HepG2 (cell line): ENCODE measurements at regions not wholly inside any gene's neighbourhood (a gene's known extent, or its start where the extent isn't known, plus 50 kb on each side); places are given as distances from the start of the nearest gene placed in this dataset.

Source experiments
- CEBPB ChIP-seq: IDR thresholded peaks from 2 replicates; pipeline ENCODE4 v1.6.1; 2011; ENCODE audit warnings: low read depth, low read length, improper control_type of control experiment, borderline replicate concordance
- ERF ChIP-seq: IDR thresholded peaks from 2 replicates; pipeline ENCODE4 v1.6.1; 2018; ENCODE audit warnings: missing biosample characterization, missing genetic modification reagents
- EZH2 ChIP-seq: conservative IDR thresholded peaks from 2 replicates; pipeline ENCODE4 v1.6.1; 2012; ENCODE audit warnings: mild to moderate bottlenecking, low read depth, low read length, moderate library complexity
- KDM4B ChIP-seq: sonication (generic); formaldehyde crosslinking; IDR thresholded peaks from 2 replicates; pipeline ENCODE4 v1.4.0; 2020; ENCODE audit warnings: missing genetic modification reagents
- PAX8 ChIP-seq: sonication (generic); formaldehyde crosslinking; IDR thresholded peaks from 2 replicates; pipeline ENCODE4 v1.8.0; 2022; ENCODE audit warnings: mild to moderate bottlenecking, missing genetic modification reagents, borderline replicate concordance
- POLR2AphosphoS5 ChIP-seq: IDR thresholded peaks from 2 replicates; pipeline ENCODE4 v1.6.1; 2012; ENCODE audit warnings: low read depth, low read length
- TCF7L2 ChIP-seq: IDR thresholded peaks from 2 replicates; pipeline ENCODE4 v1.6.1; 2011; ENCODE audit warnings: mild to moderate bottlenecking, low read depth, low read length, moderate library complexity
- TF ChIP-seq, protein P1 (sequence below): sonication (generic); formaldehyde crosslinking; IDR thresholded peaks from 2 replicates; pipeline ENCODE4 v1.4.0; 2020; ENCODE audit warnings: missing genetic modification reagents, borderline replicate concordance
- TF ChIP-seq, protein P2 (sequence below): sonication (generic); formaldehyde crosslinking; IDR thresholded peaks from 2 replicates; pipeline ENCODE4 v1.8.0; 2022; ENCODE audit warnings: missing genetic modification reagents, mild to moderate bottlenecking, inconsistent platforms, borderline replicate concordance
- TF ChIP-seq, protein P3 (sequence below): IDR thresholded peaks from 2 replicates; pipeline ENCODE4 v1.6.1; 2012; ENCODE audit warnings: low read length, improper control_type of control experiment
- TF ChIP-seq, protein P4 (sequence below): sonication (generic); formaldehyde crosslinking; IDR thresholded peaks from 2 replicates; pipeline ENCODE4 v1.5.0; 2020; ENCODE audit warnings: mild to moderate bottlenecking, missing genetic modification reagents, moderate library complexity

DNA sequence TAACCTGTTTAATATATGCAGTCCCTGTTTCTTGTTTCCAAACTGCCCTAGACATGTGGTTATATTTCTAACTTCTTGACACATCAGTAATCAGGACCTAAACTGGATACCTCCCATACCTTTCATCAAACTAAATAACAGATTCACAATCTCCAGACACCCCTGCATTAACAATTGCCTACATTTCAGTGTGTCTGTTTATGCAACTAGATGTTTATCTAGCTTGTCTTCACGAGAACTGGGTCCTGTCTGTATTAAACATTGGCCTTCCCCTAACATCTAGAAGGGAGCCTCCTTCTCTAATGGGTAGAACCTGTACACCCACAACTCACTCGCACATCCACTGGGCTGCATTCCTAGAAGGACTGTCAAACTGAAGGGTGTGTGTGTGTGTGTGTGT lies 683.7 kb upstream of the FZD8 start:
- TF ChIP-seq CEBPB (no peak), POLR2AphosphoS5 (no peak), ERF (no peak), TCF7L2 (no peak), EZH2 (no peak), PAX8 (CRISPR knock-in tag) (no peak), KDM4B (CRISPR knock-in tag) (no peak)
- TF ChIP-seq, protein P1, sequence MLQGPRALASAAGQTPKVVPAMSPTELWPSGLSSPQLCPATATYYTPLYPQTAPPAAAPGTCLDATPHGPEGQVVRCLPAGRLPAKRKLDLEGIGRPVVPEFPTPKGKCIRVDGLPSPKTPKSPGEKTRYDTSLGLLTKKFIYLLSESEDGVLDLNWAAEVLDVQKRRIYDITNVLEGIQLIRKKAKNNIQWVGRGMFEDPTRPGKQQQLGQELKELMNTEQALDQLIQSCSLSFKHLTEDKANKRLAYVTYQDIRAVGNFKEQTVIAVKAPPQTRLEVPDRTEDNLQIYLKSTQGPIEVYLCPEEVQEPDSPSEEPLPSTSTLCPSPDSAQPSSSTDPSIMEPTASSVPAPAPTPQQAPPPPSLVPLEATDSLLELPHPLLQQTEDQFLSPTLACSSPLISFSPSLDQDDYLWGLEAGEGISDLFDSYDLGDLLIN (CRISPR knock-in tag), result no peak
- TF ChIP-seq, protein P2, sequence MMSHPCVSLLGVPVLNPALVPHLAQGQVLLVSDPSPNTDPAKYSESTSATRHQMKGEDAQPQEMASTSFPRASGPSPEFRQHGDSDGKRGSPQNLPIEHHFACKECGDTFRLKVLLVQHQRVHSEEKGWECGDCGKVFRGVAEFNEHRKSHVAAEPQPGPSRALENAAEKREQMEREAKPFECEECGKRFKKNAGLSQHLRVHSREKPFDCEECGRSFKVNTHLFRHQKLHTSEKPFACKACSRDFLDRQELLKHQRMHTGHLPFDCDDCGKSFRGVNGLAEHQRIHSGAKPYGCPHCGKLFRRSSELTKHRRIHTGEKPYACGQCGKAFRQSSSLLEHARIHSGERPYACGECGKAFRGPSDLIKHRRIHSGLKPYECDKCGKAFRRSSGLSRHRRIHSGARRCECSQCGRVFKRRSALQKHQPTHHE (CRISPR knock-in tag), result no peak
- TF ChIP-seq, protein P3, sequence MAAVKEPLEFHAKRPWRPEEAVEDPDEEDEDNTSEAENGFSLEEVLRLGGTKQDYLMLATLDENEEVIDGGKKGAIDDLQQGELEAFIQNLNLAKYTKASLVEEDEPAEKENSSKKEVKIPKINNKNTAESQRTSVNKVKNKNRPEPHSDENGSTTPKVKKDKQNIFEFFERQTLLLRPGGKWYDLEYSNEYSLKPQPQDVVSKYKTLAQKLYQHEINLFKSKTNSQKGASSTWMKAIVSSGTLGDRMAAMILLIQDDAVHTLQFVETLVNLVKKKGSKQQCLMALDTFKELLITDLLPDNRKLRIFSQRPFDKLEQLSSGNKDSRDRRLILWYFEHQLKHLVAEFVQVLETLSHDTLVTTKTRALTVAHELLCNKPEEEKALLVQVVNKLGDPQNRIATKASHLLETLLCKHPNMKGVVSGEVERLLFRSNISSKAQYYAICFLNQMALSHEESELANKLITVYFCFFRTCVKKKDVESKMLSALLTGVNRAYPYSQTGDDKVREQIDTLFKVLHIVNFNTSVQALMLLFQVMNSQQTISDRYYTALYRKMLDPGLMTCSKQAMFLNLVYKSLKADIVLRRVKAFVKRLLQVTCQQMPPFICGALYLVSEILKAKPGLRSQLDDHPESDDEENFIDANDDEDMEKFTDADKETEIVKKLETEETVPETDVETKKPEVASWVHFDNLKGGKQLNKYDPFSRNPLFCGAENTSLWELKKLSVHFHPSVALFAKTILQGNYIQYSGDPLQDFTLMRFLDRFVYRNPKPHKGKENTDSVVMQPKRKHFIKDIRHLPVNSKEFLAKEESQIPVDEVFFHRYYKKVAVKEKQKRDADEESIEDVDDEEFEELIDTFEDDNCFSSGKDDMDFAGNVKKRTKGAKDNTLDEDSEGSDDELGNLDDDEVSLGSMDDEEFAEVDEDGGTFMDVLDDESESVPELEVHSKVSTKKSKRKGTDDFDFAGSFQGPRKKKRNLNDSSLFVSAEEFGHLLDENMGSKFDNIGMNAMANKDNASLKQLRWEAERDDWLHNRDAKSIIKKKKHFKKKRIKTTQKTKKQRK, result no peak
- TF ChIP-seq, protein P4, sequence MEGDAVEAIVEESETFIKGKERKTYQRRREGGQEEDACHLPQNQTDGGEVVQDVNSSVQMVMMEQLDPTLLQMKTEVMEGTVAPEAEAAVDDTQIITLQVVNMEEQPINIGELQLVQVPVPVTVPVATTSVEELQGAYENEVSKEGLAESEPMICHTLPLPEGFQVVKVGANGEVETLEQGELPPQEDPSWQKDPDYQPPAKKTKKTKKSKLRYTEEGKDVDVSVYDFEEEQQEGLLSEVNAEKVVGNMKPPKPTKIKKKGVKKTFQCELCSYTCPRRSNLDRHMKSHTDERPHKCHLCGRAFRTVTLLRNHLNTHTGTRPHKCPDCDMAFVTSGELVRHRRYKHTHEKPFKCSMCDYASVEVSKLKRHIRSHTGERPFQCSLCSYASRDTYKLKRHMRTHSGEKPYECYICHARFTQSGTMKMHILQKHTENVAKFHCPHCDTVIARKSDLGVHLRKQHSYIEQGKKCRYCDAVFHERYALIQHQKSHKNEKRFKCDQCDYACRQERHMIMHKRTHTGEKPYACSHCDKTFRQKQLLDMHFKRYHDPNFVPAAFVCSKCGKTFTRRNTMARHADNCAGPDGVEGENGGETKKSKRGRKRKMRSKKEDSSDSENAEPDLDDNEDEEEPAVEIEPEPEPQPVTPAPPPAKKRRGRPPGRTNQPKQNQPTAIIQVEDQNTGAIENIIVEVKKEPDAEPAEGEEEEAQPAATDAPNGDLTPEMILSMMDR (CRISPR knock-in tag), result no peak
